HCEC 1CT (cell line): ENCODE measurements at regions not wholly inside any gene's neighbourhood (a gene's known extent, or its start where the extent isn't known, plus 50 kb on each side); places are given as distances from the start of the nearest gene placed in this dataset.
A peak's percentile ranks its signal among the peaks of the same experiment; 100 is the strongest.

ENCODE experiments used
- DNase-seq: peaks from one replicate; pipeline ENCODE4 v3.0.0-alpha.2; 2017

DNA sequence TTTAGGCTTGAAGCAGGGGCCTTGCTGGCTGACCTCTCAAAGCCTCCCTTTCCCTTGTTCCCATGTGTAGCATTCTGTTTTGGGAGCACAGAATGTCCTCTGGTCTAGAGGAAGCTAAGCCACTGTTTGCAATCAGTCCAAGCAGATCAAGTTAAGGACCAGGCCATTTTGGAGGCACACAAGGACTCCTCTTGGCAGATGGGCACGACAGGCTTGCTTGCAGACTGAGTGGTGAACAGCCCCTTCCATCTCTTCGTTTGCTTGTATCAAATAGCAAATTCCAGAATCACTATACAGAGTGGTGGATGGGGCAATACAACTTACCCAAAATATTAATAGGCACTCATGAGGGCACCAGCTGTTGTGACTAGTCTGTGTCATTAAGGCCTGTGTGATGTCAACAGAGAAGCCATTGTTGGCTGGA is 215.5 kb upstream of the SERP2 start:
- no peak for DNase-seq

DNA sequence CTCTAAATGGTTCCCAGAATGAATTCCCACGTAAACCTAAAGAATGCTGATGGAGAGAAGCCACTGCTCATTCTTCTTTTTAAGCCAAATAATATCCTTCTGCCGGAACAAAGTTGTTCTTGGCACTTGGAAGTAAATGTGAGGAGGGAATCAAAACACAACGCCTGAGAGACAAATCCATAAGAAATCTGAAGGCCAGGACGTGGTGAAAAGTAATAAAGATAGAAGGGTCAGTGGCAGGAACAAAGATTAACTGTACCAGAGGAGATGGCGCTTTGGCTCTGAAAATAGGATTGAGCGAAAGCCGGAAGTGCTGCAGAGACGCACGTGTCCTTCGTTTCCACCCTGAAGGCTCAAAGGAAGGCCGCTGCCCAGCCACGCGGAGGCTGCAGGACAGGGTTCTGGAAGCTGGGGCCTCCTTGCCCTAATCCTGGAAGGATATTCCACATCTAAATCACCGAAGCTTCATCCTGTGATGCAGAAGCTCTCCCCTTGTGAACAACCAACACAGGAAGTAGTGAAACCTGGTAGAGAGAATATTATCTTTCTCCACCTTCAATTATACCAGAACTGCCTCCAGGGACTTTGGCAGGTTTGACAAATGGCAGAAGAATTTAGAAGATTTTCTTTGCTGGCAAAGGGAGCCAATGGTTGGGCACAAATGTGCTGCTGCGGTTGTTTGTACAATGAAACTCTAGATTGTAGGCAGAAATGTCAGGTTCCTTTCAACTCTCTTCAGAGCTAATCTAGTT is 214.6 kb upstream of the SERP2 start:
- DNase-seq, result no peak

DNA sequence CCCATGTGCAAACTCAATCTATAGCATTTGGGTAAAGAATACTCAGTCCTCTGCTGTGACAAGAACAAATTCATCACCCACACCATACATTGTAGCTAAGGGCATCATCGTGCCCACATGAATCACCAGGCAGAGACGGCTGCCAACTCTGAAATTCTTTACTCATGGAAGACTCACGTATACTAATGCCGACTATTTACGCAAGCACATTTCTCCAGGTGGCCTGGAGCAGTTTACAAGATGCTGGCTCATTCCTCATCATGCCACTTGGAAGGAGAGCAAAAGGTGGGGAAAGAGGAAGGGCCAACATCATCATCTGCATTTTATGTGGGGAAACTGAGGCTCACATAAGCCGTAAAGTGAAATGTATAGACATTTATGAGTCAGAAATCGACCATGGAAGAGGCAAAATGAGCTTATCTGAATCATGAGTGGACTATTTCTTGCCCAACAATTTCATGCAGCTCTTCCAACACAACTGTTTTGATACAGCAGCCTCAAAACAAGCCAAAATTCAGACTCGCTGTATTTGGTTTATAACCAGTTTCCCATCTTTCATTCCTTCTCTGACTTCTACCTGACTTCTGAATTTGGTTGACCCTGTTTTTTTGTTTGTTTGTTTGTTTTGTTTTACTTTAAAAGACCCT is 213.9 kb upstream of the SERP2 start:
- no peak for DNase-seq

- no peak for DNase-seq
Measured at GRCh38 chr13:44160591-44161191, 212.9 kb upstream of the SERP2 start.

DNA sequence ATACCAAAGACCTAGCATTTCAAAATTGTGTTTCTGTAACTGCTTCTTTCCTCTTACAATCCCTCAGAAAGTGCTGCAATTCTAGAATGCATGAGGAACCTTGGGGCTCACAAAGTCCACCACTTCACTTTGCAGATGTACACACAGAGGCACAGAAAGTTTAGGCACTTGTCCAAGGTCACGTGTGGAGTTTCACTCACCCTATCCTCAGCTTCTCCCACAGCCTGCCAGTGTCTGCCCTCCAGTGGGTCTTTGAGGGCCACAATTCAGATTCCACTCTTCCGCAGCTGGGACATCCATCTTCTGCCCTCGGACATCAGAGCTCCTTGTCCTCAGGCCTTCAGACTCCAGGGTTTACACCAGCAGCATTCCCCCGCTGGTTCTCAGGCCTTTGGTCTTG is 210.5 kb upstream of the SERP2 start:
- no peak for DNase-seq

- no peak for DNase-seq
Measured at GRCh38 chr13:44165221-44165888, 208.3 kb upstream of the SERP2 start.

GRCh38 chr13:44165889-44166496 is 207.6 kb upstream of the SERP2 start:
- no peak for DNase-seq

DNA sequence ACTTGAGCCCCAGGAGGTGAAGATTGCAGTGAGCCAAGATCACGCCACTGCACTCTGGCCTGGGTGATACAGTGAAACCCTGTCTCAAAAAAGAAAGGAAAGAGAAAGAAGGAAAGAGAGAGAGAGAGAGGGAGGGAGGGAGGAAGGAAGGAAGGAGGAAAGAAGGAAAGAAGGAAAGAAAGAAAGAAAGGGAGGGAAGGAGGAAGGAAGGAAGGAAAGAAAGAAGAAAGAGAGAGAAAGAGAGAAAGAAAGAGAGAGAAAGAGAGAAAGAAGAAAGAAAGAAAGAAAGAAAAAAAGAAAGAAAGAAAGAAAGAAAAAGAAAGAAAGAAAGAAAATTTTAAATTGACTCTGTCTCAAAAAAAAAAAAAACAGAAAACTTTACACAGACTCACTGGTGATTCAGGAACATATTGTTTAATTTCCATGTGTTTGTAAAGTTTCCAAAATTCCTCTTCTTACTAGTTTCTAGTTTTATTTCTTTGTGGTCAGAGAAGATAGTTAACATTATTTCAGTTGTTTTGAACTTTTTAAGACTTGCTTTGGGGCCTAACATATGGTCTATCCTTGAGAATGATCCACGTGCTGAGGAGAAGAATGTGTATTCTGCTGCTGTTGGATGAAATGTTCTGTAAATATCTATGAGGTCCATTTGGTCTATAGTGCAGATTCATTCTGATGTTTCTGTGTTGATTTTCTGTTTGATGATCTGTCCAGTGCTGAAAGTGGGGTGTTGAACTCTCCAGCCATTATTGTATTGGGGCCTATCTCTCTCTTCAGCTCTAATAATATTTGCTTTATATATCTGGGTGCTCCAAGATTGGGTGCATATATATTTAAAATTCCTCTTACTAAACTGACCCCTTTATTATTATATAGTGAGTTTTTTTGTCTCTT is 204.4 kb upstream of the SERP2 start:
- no peak for DNase-seq

DNA sequence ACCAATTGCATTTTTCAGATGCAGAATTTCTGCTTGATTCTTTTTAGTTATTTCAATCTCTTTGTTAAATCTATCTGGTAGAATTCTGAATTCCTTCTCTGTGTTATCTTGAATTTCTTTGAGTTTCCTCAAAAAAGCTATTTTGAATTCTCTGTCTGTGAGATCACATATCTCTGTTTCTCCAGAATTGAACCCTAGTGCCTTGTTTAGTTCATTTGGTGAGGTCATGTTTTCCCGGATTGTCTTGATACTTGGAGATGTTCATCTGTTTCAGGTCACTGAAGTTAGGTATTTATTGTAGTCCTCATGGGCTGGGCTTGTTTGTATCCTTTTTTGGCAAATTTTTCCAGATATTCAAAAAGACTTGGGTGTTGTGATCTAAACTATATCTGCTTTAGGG is 202.9 kb upstream of the SERP2 start:
- no peak for DNase-seq

DNA sequence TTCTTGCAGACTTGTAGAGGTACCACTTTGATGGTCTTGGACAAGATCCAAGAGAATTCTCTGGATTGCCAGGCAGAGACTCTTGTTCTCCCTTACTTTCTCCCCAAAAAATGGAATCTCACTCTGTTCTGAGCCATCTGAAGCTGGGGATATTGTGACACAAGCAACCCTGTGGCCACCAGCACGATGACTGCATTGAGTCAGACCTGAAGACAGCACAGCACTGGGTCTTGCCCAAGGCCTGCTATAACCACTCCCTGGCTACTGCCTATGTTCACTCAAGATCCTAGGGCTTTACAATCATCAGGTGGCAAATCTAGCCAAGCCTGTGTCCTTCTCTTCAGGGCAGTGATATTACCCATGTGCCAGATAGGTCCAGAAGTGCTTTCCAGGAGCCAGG is 202.5 kb upstream of the SERP2 start:
- no peak for DNase-seq

- no peak for DNase-seq
Measured at GRCh38 chr13:44171861-44172260, 201.8 kb upstream of the SERP2 start.

- DNase-seq, result no peak
Measured at GRCh38 chr13:44172281-44172810, 201.3 kb upstream of the SERP2 start.

GRCh38 chr13:44174769-44175425 is 198.7 kb upstream of the SERP2 start:
- DNase-seq, result peak; percentile 22

DNA sequence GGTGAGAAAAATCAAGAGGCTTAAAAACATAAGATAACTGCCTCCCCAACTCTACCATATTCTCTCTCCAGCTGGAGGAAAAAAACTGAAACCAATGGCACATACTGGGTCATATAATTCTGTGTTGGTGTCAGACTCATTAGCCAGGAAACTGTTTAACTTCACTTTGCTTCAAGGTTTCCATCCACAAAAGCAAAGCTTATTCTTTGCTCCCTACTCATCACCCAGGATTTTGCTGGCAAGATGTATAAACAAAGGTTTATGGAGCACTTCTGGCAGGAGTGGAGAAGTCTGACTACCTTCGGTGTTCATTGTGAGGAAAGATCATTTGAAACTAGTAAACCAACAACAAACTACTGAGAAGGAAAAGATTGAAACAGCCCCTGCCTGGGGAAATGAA is 197.5 kb upstream of the SERP2 start:
- DNase-seq, result no peak

GRCh38 chr13:44180876-44181536 is 192.6 kb upstream of the SERP2 start:
- DNase-seq, result no peak

DNA sequence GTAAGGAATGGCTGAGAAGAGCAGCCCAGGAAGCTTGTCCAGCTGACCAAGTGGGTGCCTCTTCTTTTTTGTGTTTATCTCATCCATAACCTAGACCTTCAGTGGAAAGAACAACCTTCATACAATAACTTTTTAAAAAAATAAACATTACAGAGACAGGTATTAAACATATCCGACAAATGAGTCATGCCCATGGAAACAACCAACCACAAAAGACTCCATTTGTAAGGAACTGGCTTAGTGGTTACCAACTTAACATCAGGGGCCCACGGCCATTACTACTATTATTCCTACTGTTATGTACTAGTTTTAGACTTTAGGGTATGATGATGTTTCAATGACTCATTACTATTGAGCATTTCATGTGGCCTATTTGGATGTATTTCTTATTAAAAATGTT is 191.7 kb upstream of the SERP2 start:
- DNase-seq, result no peak

- DNase-seq, result no peak
Measured at GRCh38 chr13:44184740-44185139, 188.9 kb upstream of the SERP2 start.

- DNase-seq, result peak; percentile 40
Measured at GRCh38 chr13:44188257-44188656, 185.4 kb upstream of the SERP2 start.

DNA sequence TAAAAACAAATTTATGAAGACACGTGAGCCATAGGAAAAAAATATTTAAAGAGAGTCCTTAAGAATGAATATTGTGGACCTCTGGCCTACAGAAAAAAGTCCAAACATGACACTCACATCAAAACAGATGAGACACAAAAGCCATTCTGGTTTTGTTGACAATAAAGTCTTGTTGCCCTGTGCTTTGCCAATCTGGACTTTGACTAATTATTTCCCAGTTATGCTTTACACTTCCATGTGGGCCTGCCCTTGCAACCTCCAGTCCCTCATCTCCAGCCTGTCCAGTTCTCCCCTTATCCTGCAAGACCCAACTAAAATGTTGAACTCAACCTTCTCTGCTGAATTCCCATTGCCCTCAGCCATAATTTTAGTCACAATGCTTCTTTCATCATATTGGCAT is 184.5 kb upstream of the SERP2 start:
- DNase-seq, result no peak

DNA sequence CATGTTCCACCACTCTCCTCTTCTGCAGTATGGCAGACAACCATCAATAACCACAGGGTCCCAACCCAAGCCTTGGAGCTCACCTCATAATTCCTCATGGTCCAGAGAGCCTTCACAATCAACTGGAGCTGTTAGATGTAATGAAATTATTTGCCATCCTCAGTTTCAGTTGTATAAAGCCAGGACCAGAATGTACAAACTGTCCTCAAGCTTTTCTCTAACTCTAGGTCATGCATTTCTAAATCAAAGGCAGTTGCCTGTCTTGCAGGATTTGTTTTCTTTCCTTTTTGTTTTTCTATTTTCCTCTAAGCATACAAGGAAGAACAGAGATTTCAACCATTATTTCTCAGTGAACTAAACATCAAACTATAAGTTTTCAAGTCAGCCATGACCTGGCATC is 182.5 kb upstream of the SERP2 start:
- DNase-seq, result no peak
